HepG2 (cell line): ENCODE measurements at regions not wholly inside any gene's neighbourhood (a gene's known extent, or its start where the extent isn't known, plus 50 kb on each side); places are given as distances from the start of the nearest gene placed in this dataset.

Experiments
- ATAC-seq: fragments of 200-7000 bp; cut with Tn5 transposase; 3 replicates; pipeline ENCODE4 v1.9.1; 2020; ENCODE audit warnings: mild to moderate bottlenecking, moderate library complexity
- BruUV-seq: library from RNA; stranded (reverse); fragments of 400-500 nt; replicated peaks from 2 replicates; lab custom pipeline; 2021; lab: Mats Ljungman, UMichigan
- CTCF ChIA-PET: fragments of 300-600 bp; formaldehyde crosslinking; extraction: SDS; loops from one replicate; lab custom pipeline; 2021; ENCODE audit warnings: low total read pairs, inconsistent platforms, low intra/inter-chr PET ratio; lab: Yijun Ruan, JAX
- POLR2A ChIA-PET: fragments of 350-600 bp; sonication (Branson Sonifier 250); formaldehyde crosslinking; loops from one replicate; lab custom pipeline; 2020; ENCODE audit warnings: antibody characterized with exemption, inconsistent platforms; lab: Yijun Ruan, JAX
- DNase-seq: peaks from one replicate; pipeline ENCODE4 v3.0.0-alpha.2; 2015; ENCODE audit warnings: low spot score
- FAIRE-seq: peaks from 3 replicates; lab custom pipeline; 2011; peaks lifted over from hg19 to GRCh38; lab: Jason Lieb, UNC
- H2AFZ ChIP-seq: one replicate; pipeline ENCODE4 v1.6.1; 2011; ENCODE audit warnings: low read length, inconsistent platforms
- H3K27ac ChIP-seq: fragments of 300-600 bp; 3 replicates; pipeline ENCODE4 v1.8.0; 2011; ENCODE audit warnings: mixed run types, mild to moderate bottlenecking, mixed read lengths, low read length, inconsistent platforms; ENCODE audit not compliant: insufficient read depth; ENCODE audit errors: extremely low read length
- H3K27me3 ChIP-seq, 2 experiments: fragments of 200-600 bp in 1 of 2; 2 replicates in 1 of 2; 3 replicates in 1 of 2; pipeline versions ENCODE4 v1.6.0 to v1.8.0; 2011; ENCODE audit warnings: low read length in 2 of 2, mild to moderate bottlenecking in 2 of 2, moderate library complexity in 2 of 2, inconsistent platforms in 1 of 2; ENCODE audit not compliant: insufficient read depth in 2 of 2, control insufficient read depth in 1 of 2
- H3K36me3 ChIP-seq, 2 experiments: fragments of 200-600 bp in 1 of 2; replicated peaks in 1 of 2; 2 replicates in 1 of 2; 3 replicates in 1 of 2; pipeline versions ENCODE4 v1.5.1 to v1.8.0; 2011; ENCODE audit warnings: low read length in 2 of 2, inconsistent platforms in 1 of 2; ENCODE audit not compliant: insufficient read depth in 2 of 2, control insufficient read depth in 1 of 2
- H3K4me1 ChIP-seq: 2 replicates; pipeline ENCODE4 v1.5.1; 2012; ENCODE audit warnings: low read length, inconsistent platforms; ENCODE audit not compliant: insufficient read depth
- H3K4me2 ChIP-seq: 2 replicates; pipeline ENCODE4 v1.6.0; 2011; ENCODE audit warnings: low read depth, low read length, inconsistent platforms
- H3K4me3 ChIP-seq, 3 experiments: fragments of 200-600 bp in 1 of 3; sonication (generic), shearing (Covaris generic) in 1 of 3; replicated peaks in 1 of 3; 2 replicates each; pipeline ENCODE4 v1.5.1; 2011 to 2016; ENCODE audit warnings: low read length in 3 of 3, inconsistent platforms in 2 of 3, low read depth in 2 of 3, mild to moderate bottlenecking in 2 of 3, control low read depth in 1 of 3, mixed read lengths in 1 of 3; ENCODE audit not compliant: insufficient read depth in 1 of 3
- H3K79me2 ChIP-seq: one replicate; pipeline ENCODE4 v1.6.1; 2011; ENCODE audit warnings: low read length, inconsistent platforms; ENCODE audit not compliant: insufficient read depth
- H3K9ac ChIP-seq: 2 replicates; pipeline ENCODE4 v1.6.0; 2011; ENCODE audit warnings: mild to moderate bottlenecking, low read depth, low read length, inconsistent platforms; ENCODE audit not compliant: insufficient read depth
- H3K9me3 ChIP-seq: 2 replicates; pipeline ENCODE4 v1.5.1; 2012; ENCODE audit warnings: mild to moderate bottlenecking, low read length
- H4K20me1 ChIP-seq: 2 replicates; pipeline ENCODE4 v1.6.0; 2011; ENCODE audit warnings: inconsistent platforms, mild to moderate bottlenecking, low read length, moderate library complexity; ENCODE audit not compliant: insufficient read depth
- AGO1 ChIP-seq: fragments of 200-400 bp; formaldehyde crosslinking; IDR thresholded peaks from 2 replicates; pipeline ENCODE4 v1.6.1; 2017; ENCODE audit warnings: mild to moderate bottlenecking, low read depth, low read length, moderate library complexity; ENCODE audit not compliant: poor library complexity, severe bottlenecking
- CREB3 ChIP-seq: sonication (generic); formaldehyde crosslinking; IDR thresholded peaks from 2 replicates; pipeline ENCODE4 v1.5.0; 2020; ENCODE audit warnings: missing genetic modification reagents
- E2F1 ChIP-seq: sonication (generic); formaldehyde crosslinking; IDR thresholded peaks from 2 replicates; pipeline ENCODE4 v1.5.0; 2020; ENCODE audit warnings: missing genetic modification reagents
- FUBP1 ChIP-seq: sonication (generic); formaldehyde crosslinking; IDR thresholded peaks from 2 replicates; pipeline ENCODE4 v1.5.1; 2020; ENCODE audit warnings: missing genetic modification reagents, mild to moderate bottlenecking, borderline replicate concordance
- MNT ChIP-seq: fragments of 450-650 bp; IDR thresholded peaks from 2 replicates; pipeline ENCODE4 v1.6.1; 2016
- SRSF4 ChIP-seq: fragments of 200-400 bp; formaldehyde crosslinking; IDR thresholded peaks from one replicate; pipeline ENCODE4 v1.6.1; 2018; ENCODE audit warnings: mild to moderate bottlenecking, low read depth, low read length, moderate library complexity; ENCODE audit not compliant: poor library complexity, severe bottlenecking
- ZNF563 ChIP-seq: sonication (generic); formaldehyde crosslinking; IDR thresholded peaks from 2 replicates; pipeline ENCODE4 v1.8.0; 2022; ENCODE audit warnings: mild to moderate bottlenecking, moderate library complexity, missing genetic modification reagents
- WGBS: methylation state at CpG from one replicate; pipeline ENCODE4 v1.1.6; 2017; ENCODE audit warnings: low lambda C conversion rate; 5-methylcytosine and 5-hydroxymethylcytosine counted together
- in situ Hi-C: cut with HindIII; loops from 2 replicates; pipeline ENCODE4 v1.10.0; 2017; ENCODE audit warnings: low pct_unique_long_range_greater_than_20kb; ENCODE audit not compliant: extremely low pct_ligation_motif_present
- intact Hi-C: fragments of 100-400 bp; cut with micrococcal nuclease; formaldehyde crosslinking; loops from one replicate; pipeline ENCODE4 v1.10.0; 2022; ENCODE audit not compliant: unreplicated experiment

- H3K4me1 ChIP-seq, result no peaks in the 10 kb centered on the region
- H3K4me2 ChIP-seq, result no peak overlapping the region
- H2AFZ ChIP-seq, result no peak overlapping the region
- H3K36me3 ChIP-seq, result no peaks in the 10 kb centered on the region
- H3K4me3 ChIP-seq, result no peak overlapping the region
- H3K9ac ChIP-seq, result no peak overlapping the region
- no peaks in the 10 kb centered on the region for H4K20me1 ChIP-seq
- DNase-seq (no peak), FAIRE-seq (no peak), ATAC-seq (no peak)
- POLR2A ChIA-PET, result no interaction called here
- H3K27ac ChIP-seq, result no peak overlapping the region
- H3K27me3 ChIP-seq, result no peaks in the 10 kb centered on the region; a peak in 1 of 5 replicates
- TF ChIP-seq SRSF4, result no peak
- intact Hi-C loops, result no loop called here
- CTCF ChIA-PET, result no interaction called here
- no peaks in the 10 kb centered on the region for H3K79me2 ChIP-seq
- in situ Hi-C loops, result no loop called here
- 2% methylated on average over 2 of the region's 2 CpGs for WGBS
- no peaks in the 10 kb centered on the region for H3K9me3 ChIP-seq
- no TSS peak for BruUV-seq
These were observed 416.3 kb upstream of the B3GALT2 start for GRCh38 chr1:193602705-193603104.

GRCh38 chr1:193593147-193593885, 406.9 kb upstream of the B3GALT2 start:
- 4% methylated on average over 3 of the region's 3 CpGs for WGBS
- no peaks in the 10 kb centered on the region for H4K20me1 ChIP-seq
- H3K9ac ChIP-seq, result no peak overlapping the region
- H3K4me3 ChIP-seq, result no peak overlapping the region
- H3K79me2 ChIP-seq, result no peaks in the 10 kb centered on the region
- H3K4me1 ChIP-seq, result no peaks in the 10 kb centered on the region
- ATAC-seq (no peak), FAIRE-seq (no peak), DNase-seq (no peak)
- CTCF ChIA-PET, result no interaction called here
- no peak overlapping the region for H3K4me2 ChIP-seq
- H2AFZ ChIP-seq, result no peak overlapping the region
- in situ Hi-C loops, result no loop called here
- no peaks in the 10 kb centered on the region for H3K36me3 ChIP-seq
- no peaks in the 10 kb centered on the region for H3K27me3 ChIP-seq
- H3K9me3 ChIP-seq, result no peaks in the 10 kb centered on the region
- POLR2A ChIA-PET, result no interaction called here
- no peak overlapping the region for H3K27ac ChIP-seq
- BruUV-seq, result no TSS peak
- intact Hi-C loops, result no loop called here
- TF ChIP-seq ZNF563 (no peak), E2F1 (CRISPR knock-in tag) (no peak), FUBP1 (CRISPR knock-in tag) (no peak), MNT (no peak), AGO1 (no peak), CREB3 (CRISPR knock-in tag) (no peak)
